HEK293T (cell line): ENCODE measurements at regions not wholly inside any gene's neighbourhood (a gene's known extent, or its start where the extent isn't known, plus 50 kb on each side); places are given as distances from the start of the nearest gene placed in this dataset.
"Not testable (repeated sequence)": the region's sequence is repeated elsewhere in the genome, so short reads cannot be mapped to it uniquely, and the experiment has no call there.

Source experiments
- BHLHE40 ChIP-seq: fragments of 450-650 bp; IDR thresholded peaks from 2 replicates; pipeline ENCODE4 v1.6.1; 2016; ENCODE audit warnings: mild to moderate bottlenecking, moderate library complexity, borderline replicate concordance
- ELF4 ChIP-seq: fragments of 450-650 bp; IDR thresholded peaks from 2 replicates; pipeline ENCODE4 v1.6.1; 2017; ENCODE audit warnings: antibody characterized with exemption
- LEF1 ChIP-seq: fragments of 450-650 bp; IDR thresholded peaks from 2 replicates; pipeline ENCODE4 v1.6.1; 2017; ENCODE audit warnings: mild to moderate bottlenecking, borderline replicate concordance
- PKNOX1 ChIP-seq: fragments of 450-650 bp; IDR thresholded peaks from 2 replicates; pipeline ENCODE4 v1.6.1; 2016
- SP1 ChIP-seq: fragments of 450-650 bp; IDR thresholded peaks from 2 replicates; pipeline ENCODE4 v1.6.1; 2017
- SUZ12 ChIP-seq: fragments of 450-650 bp; IDR thresholded peaks from 2 replicates; pipeline ENCODE4 v1.6.1; 2016; ENCODE audit warnings: mild to moderate bottlenecking
- TARDBP ChIP-seq: fragments of 450-650 bp; IDR thresholded peaks from 2 replicates; pipeline ENCODE4 v1.6.1; 2016
- ZNF384 ChIP-seq: fragments of 450-650 bp; IDR thresholded peaks from 2 replicates; pipeline ENCODE4 v1.6.1; 2016

GRCh38 chr2:87500951-87501350, 246.9 kb upstream of the PLGLB2 start:
- TF ChIP-seq ELF4, LEF1, SP1, BHLHE40, PKNOX1, ZNF384, TARDBP, SUZ12: not testable (repeated sequence)
